OCI-LY1 (cell line): ENCODE measurements at regions not wholly inside any gene's neighbourhood (a gene's known extent, or its start where the extent isn't known, plus 50 kb on each side); places are given as distances from the start of the nearest gene placed in this dataset.
"Not testable (repeated sequence)": the region's sequence is repeated elsewhere in the genome, so short reads cannot be mapped to it uniquely, and the experiment has no call there.

ENCODE experiments used
- H2AFZ ChIP-seq: fragments of 200-600 bp; sonication (generic), shearing (Covaris generic); 2 replicates; pipeline ENCODE4 v1.6.0; 2014; ENCODE audit warnings: antibody characterized with exemption, mild to moderate bottlenecking, low read length
- H3F3A ChIP-seq: fragments of 200-600 bp; sonication (generic), shearing (Covaris generic); 2 replicates; pipeline ENCODE4 v1.6.0; 2014; ENCODE audit warnings: mild to moderate bottlenecking, antibody characterized with exemption, low read length, moderate library complexity; ENCODE audit not compliant: insufficient read depth
- H3K27ac ChIP-seq: fragments of 200-600 bp; sonication (generic); 2 replicates; pipeline ENCODE4 v1.5.1; 2014; ENCODE audit warnings: low read length, mixed run types, mild to moderate bottlenecking, low read depth; ENCODE audit not compliant: poor library complexity, severe bottlenecking
- H3K27me3 ChIP-seq: fragments of 200-600 bp; sonication (generic); 2 replicates; pipeline ENCODE4 v1.6.0; 2014; ENCODE audit warnings: antibody characterized with exemption, mild to moderate bottlenecking, low read length, moderate library complexity; ENCODE audit not compliant: insufficient read depth
- H3K36me3 ChIP-seq: fragments of 200-600 bp; sonication (generic); 2 replicates; pipeline ENCODE4 v1.6.1; 2014; ENCODE audit warnings: mild to moderate bottlenecking, antibody characterized with exemption, low read length, moderate library complexity, mixed read lengths; ENCODE audit not compliant: insufficient read depth
- H3K4me1 ChIP-seq: fragments of 200-600 bp; sonication (generic); 2 replicates; pipeline ENCODE4 v1.5.1; 2014; ENCODE audit warnings: mild to moderate bottlenecking, low read length, moderate library complexity; ENCODE audit not compliant: insufficient read depth, severe bottlenecking
- H3K4me2 ChIP-seq: fragments of 200-600 bp; sonication (generic), shearing (Covaris generic); 2 replicates; pipeline ENCODE4 v1.6.1; 2014; ENCODE audit warnings: low read length
- H3K4me3 ChIP-seq: fragments of 200-600 bp; sonication (generic); 2 replicates; pipeline ENCODE4 v1.5.1; 2014; ENCODE audit warnings: low read length, low read depth, mild to moderate bottlenecking, mixed read lengths; ENCODE audit not compliant: poor library complexity, severe bottlenecking
- H3K79me2 ChIP-seq: fragments of 200-600 bp; shearing (Covaris generic); 2 replicates; pipeline ENCODE4 v1.6.1; 2016; ENCODE audit warnings: mixed run types, low read length, mixed read lengths; ENCODE audit not compliant: insufficient read depth
- H3K9ac ChIP-seq: fragments of 200-600 bp; sonication (generic), shearing (Covaris generic); 2 replicates; pipeline ENCODE4 v1.6.1; 2014; ENCODE audit warnings: mild to moderate bottlenecking, low read length, mixed read lengths
- H3K9me2 ChIP-seq: fragments of 200-600 bp; sonication (generic), shearing (Covaris generic); 2 replicates; pipeline ENCODE4 v1.6.1; 2014; ENCODE audit warnings: low read depth, mild to moderate bottlenecking, low read length, mixed read lengths
- H3K9me3 ChIP-seq: fragments of 200-600 bp; shearing (Covaris generic); 2 replicates; pipeline ENCODE4 v1.6.1; 2014; ENCODE audit warnings: low read length, mixed read lengths
- H4K20me1 ChIP-seq: fragments of 200-600 bp; sonication (generic), shearing (Covaris generic); 2 replicates; pipeline ENCODE4 v1.6.0; 2016; ENCODE audit warnings: mild to moderate bottlenecking, low read length; ENCODE audit not compliant: insufficient read depth
- EZH2 ChIP-seq: fragments of 200-600 bp; sonication (generic), shearing (Covaris generic); IDR thresholded peaks from 2 replicates; pipeline ENCODE4 v1.8.0; 2017; ENCODE audit warnings: borderline replicate concordance, mixed run types, mild to moderate bottlenecking, antibody characterized with exemption, low read length, moderate library complexity, mixed read lengths
- TF ChIP-seq, protein P1 (sequence below): fragments of 200-600 bp; sonication (generic), shearing (Covaris generic); IDR thresholded peaks from 2 replicates; pipeline ENCODE4 v1.5.1; 2017; ENCODE audit warnings: mild to moderate bottlenecking, antibody characterized with exemption, low read length, moderate library complexity, mixed read lengths

DNA sequence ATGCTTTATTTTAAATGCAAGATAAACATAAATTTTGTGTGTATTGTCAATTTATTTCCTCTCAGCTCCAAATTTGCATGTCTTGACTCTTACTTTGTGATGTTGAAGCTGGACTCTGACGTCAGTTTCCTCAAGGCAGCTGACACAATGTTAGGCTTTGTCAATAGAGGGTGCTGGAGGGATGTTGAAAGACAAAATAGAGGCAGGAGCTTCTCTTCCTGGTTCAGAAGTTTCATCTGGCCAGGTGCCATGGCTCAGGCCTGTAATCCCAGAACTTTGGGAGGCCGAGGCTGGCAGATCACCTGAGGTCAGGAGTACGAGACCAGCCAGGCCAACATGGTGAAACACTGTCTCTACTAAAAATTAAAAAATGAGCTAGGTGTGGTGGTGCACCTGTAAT, 408.6 kb downstream of the GBE1 start:
- no peaks in the 10 kb centered on the region for H3K4me1 ChIP-seq
- no peak overlapping the region for H3K4me3 ChIP-seq

DNA sequence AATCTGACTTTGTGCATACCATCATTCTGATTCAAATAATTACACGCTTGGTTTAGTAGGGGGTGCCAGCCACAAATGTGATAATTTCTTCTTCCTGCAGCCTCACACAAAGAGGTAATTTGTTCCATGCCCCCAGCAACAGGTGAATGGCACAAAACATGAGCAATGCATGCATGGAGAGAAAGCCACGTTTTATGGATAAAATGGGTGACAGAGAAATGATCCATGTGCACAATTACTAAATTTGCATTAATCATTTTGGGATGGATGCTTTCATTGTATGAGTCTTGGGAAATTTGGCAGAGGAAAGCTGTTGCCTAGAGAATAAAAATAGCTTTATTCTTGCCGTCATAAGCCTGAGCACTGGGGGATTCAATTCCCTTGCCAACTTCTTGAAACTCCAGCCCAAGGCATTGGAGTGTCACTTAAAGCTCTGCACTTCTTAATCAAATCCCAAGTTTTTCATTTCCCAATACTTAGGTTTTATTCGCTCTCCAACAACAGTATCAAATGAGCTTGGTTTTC, 411.6 kb downstream of the GBE1 start:
- H3K9me2 ChIP-seq: no peaks in the 10 kb centered on the region
- no peak overlapping the region for H3K9ac ChIP-seq
- TF ChIP-seq EZH2: no peak
- H3K27me3 ChIP-seq: no peaks in the 10 kb centered on the region
- no peaks in the 10 kb centered on the region for H4K20me1 ChIP-seq
- H3K4me1 ChIP-seq: no peaks in the 10 kb centered on the region
- no peaks in the 10 kb centered on the region for H3K36me3 ChIP-seq
- no peak overlapping the region for H2AFZ ChIP-seq
- no peaks in the 10 kb centered on the region for H3F3A ChIP-seq
- no peaks in the 10 kb centered on the region for H3K9me3 ChIP-seq
- no peak overlapping the region for H3K4me2 ChIP-seq
- no peak overlapping the region for H3K4me3 ChIP-seq
- no peaks in the 10 kb centered on the region for H3K79me2 ChIP-seq
- H3K27ac ChIP-seq: no peak overlapping the region

More for the DNA sequence above, 408.6 kb downstream of the GBE1 start:
- Histone ChIP-seq H3K27me3 (no peaks in the 10 kb centered on the region), H3K9me3 (no peaks in the 10 kb centered on the region), H3K36me3 (no peaks in the 10 kb centered on the region), H3K79me2 (no peaks in the 10 kb centered on the region), H2AFZ (no peak overlapping the region), H3K9me2 (no peaks in the 10 kb centered on the region), H3K9ac (no peak overlapping the region), H3F3A (no peaks in the 10 kb centered on the region), H4K20me1 (no peaks in the 10 kb centered on the region), H3K27ac (no peak overlapping the region), H3K4me2 (no peak overlapping the region)
- no peak for TF ChIP-seq EZH2
- TF ChIP-seq, protein P1, sequence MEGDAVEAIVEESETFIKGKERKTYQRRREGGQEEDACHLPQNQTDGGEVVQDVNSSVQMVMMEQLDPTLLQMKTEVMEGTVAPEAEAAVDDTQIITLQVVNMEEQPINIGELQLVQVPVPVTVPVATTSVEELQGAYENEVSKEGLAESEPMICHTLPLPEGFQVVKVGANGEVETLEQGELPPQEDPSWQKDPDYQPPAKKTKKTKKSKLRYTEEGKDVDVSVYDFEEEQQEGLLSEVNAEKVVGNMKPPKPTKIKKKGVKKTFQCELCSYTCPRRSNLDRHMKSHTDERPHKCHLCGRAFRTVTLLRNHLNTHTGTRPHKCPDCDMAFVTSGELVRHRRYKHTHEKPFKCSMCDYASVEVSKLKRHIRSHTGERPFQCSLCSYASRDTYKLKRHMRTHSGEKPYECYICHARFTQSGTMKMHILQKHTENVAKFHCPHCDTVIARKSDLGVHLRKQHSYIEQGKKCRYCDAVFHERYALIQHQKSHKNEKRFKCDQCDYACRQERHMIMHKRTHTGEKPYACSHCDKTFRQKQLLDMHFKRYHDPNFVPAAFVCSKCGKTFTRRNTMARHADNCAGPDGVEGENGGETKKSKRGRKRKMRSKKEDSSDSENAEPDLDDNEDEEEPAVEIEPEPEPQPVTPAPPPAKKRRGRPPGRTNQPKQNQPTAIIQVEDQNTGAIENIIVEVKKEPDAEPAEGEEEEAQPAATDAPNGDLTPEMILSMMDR: no peak

DNA sequence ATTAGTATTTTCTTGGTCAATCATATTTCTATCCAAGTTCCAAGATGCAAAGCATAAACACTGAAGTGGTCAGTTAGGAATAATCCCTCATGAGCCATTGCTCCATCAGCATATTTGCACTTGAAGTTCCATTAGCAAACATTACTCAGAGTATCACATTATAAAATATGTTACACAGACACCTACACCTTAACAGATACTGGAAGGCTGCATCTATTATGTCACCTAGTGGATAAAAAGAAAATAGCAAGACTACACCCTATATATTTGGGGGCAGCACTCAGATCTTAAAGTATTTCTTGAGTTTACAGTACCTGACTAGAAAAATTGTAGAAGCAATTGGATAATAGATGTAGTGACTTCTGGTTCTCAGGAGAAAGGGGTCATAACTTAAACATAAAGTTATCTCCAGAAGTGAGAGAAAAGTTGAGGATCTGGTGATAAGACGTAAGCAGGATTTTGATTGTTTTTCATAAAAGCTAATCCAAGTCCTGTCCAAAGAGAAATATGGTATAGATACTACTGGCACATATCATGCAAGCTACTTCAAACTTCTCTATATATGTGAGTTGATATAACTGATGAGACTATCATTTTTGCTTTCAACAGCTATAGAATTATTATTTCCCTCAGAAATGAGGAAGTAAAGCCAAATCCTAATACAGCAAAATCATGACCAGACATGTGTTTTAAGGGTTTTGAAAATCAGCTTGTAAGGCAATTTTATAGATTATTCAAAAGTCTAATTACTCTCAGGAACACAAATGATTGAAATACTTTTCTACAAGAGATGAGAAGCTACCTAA, 422.2 kb downstream of the GBE1 start:
- Histone ChIP-seq H2AFZ (no peak overlapping the region), H4K20me1 (no peaks in the 10 kb centered on the region), H3K79me2 (no peaks in the 10 kb centered on the region), H3K36me3 (no peaks in the 10 kb centered on the region), H3K9me2 (no peaks in the 10 kb centered on the region), H3K27ac (no peak overlapping the region), H3K9ac (no peak overlapping the region), H3K4me1 (no peaks in the 10 kb centered on the region), H3K27me3 (no peaks in the 10 kb centered on the region), H3K4me3 (no peak overlapping the region), H3K9me3 (no peaks in the 10 kb centered on the region), H3K4me2 (no peak overlapping the region), H3F3A (no peaks in the 10 kb centered on the region)
- TF ChIP-seq, protein P1: peak; percentile 61
- TF ChIP-seq EZH2: no peak

DNA sequence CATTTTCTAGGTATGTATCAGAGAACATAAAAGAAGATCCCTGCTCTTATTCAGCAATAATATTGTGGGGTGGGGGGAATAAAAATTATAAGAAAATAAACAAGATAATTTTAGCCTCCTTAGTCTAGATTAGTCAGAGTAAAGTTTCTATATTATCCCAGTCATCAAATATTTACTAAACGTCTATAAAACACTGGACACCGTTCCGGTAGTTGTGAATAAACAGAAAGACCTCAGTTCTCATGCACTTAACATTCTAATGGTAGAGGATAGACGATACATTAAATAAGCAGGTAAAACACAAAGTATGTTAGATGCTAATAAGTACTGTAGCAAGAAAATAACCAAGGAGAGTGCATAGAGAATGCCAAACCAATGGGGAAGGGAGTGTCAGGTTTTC, 425.0 kb downstream of the GBE1 start:
- no peak overlapping the region for H2AFZ ChIP-seq
- no peaks in the 10 kb centered on the region for H3K4me1 ChIP-seq

DNA sequence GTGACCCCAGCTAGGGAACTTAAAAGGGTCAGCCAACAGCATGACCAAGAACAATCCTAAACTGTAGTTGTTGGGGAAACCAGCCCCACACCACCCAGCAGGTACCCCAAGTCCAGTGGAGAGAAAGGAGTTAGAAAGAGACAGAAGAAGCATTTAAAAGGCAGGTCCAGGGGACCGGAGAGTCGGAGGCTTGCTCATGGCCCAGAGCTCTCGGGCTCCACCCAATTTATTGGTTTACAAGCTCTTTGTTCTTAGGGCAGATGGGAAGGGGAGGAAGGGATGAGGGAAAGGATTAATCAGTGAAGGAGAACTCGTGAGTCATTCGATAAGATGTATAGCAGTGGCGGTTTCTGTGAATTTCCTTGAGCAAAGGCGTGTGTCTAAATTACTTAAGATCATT, 431.6 kb downstream of the GBE1 start:
- H3K27ac ChIP-seq, H3K9me2 ChIP-seq, H3K36me3 ChIP-seq: not testable (repeated sequence)

More for the DNA sequence above, 425.0 kb downstream of the GBE1 start:
- H3F3A ChIP-seq: no peaks in the 10 kb centered on the region
- no peaks in the 10 kb centered on the region for H3K27me3 ChIP-seq
- H3K36me3 ChIP-seq: no peaks in the 10 kb centered on the region
- no peak overlapping the region for H3K9ac ChIP-seq
- H3K79me2 ChIP-seq: no peaks in the 10 kb centered on the region
- no peak overlapping the region for H3K4me2 ChIP-seq
- H3K4me3 ChIP-seq: no peak overlapping the region
- TF ChIP-seq, protein P1: no peak
- no peak for TF ChIP-seq EZH2
- no peak overlapping the region for H3K27ac ChIP-seq
- H4K20me1 ChIP-seq: no peaks in the 10 kb centered on the region
- no peaks in the 10 kb centered on the region for H3K9me2 ChIP-seq
- H3K9me3 ChIP-seq: no peaks in the 10 kb centered on the region

More for the DNA sequence above, 431.6 kb downstream of the GBE1 start:
- H3F3A ChIP-seq, H3K9ac ChIP-seq, H3K4me1 ChIP-seq, H2AFZ ChIP-seq, H3K9me3 ChIP-seq, H3K27me3 ChIP-seq, H3K4me2 ChIP-seq, H4K20me1 ChIP-seq, H3K4me3 ChIP-seq, H3K79me2 ChIP-seq: not testable (repeated sequence)
